ENCODE measurements at regions not wholly inside any gene's neighbourhood (a gene's known extent, or its start where the extent isn't known, plus 50 kb on each side); places are given as distances from the start of the nearest gene placed in this dataset.
"Not testable (repeated sequence)": the region's sequence is repeated elsewhere in the genome, so short reads cannot be mapped to it uniquely, and the experiment has no call there.

DNA sequence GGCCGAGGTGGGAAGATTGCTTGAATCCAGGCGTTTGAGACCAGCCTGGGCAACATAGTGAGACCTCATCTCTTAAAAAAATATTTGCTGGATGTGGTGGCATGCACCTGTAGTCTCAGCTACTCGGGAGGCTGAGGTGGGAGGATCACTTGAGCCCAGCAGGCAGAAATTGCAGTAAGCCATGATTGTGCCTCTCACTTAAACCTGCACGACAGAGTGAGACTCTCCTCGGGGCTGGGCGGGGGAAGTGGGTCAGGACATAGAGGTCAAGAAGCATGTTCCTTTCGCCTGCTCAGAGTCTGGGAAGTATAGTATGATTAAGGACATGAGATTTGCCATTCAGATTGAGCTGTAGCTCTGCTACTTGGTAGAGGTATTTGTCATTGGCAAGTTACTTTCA is 52.3 kb downstream of the SEPTIN7 start:
- not testable (repeated sequence) for DNase-seq, ATAC-seq, H3K9me3 Mint-ChIP-seq, H3K4me3 Mint-ChIP-seq, H3K27me3 Mint-ChIP-seq
- Mint-ChIP-seq H3K4me1 (peaks cover 32% of the 10 kb centered on the region), H3K27ac (peak overlapping the region in 1 of 2 donors; percentile 83)

DNA sequence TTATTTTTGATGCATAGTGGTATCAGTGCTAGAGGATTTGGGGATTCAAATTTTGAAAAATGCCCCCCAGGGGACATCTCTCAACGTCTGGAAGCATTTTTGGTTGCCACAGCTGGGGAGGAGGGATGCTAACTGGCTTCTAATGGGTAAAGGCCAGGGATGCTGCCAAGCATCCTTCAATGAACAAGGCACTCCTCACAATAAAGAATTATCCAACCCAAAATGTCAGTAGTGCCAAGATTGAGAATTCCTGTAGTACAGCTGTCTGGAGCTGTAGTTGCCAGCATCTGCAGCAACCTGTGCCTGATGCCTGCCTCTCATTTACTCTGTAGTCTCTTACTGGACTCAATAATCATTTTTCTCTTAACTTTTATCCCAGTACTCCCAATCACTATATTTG is 53.5 kb downstream of the SEPTIN7 start:
- Mint-ChIP-seq H3K27ac (no peak overlapping the region), H3K27me3 (no peaks in the 10 kb centered on the region), H3K4me1 (peaks cover 34% of the 10 kb centered on the region), H3K9me3 (no peaks in the 10 kb centered on the region), H3K4me3 (no peak overlapping the region)
- no peak for ATAC-seq
- DNase-seq = no peak

DNA sequence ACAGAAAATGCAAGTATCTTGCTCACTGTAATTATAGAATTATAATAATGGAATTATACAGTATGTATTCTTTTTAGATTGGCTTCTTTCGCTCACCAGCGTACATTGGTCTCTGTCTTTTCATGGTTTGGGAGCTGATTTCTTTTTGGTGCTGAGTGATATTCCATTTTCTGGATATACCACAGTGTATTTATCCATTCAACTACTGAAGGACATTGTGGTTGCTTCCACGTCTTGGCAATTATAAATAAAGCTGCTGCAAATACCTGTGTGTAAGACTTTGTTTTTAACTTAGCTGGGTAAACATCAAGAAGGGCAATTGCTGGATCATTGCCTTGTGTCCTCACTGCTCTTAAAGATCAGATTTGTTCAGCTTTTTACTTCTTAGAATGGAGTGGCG is 55.3 kb downstream of the SEPTIN7 start:
- Mint-ChIP-seq H3K9me3 (no peaks in the 10 kb centered on the region), H3K27ac (no peak overlapping the region), H3K4me3 (no peak overlapping the region), H3K27me3 (no peaks in the 10 kb centered on the region), H3K4me1 (peaks cover 38% of the 10 kb centered on the region)
- DNase-seq (no peak), ATAC-seq (no peak)

DNA sequence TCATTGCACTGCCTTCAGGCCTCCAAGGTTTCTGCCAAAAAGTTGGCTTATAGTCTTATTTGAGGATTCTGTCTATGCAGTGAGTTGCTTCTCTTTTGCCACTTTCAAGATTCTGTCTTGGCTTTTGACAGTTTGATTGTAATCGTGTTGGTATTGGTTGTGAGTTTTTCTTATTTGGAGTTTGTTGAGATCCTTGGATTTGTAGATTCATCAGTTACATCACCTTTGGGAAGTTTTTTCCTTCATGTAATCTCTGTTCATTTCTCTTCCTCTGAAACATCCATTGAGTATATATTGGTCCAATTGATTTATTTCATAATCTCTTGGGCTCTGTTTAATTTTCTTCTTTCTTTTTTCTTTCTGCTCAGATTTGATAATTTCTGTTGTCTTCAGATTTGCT is 59.8 kb downstream of the SEPTIN7 start:
- peaks cover 38% of the 10 kb centered on the region for H3K4me1 Mint-ChIP-seq
- no peak for ATAC-seq
- no peak overlapping the region for H3K4me3 Mint-ChIP-seq
- no peak overlapping the region for H3K27ac Mint-ChIP-seq
- no peaks in the 10 kb centered on the region for H3K9me3 Mint-ChIP-seq
- DNase-seq = no peak
- no peaks in the 10 kb centered on the region for H3K27me3 Mint-ChIP-seq

DNA sequence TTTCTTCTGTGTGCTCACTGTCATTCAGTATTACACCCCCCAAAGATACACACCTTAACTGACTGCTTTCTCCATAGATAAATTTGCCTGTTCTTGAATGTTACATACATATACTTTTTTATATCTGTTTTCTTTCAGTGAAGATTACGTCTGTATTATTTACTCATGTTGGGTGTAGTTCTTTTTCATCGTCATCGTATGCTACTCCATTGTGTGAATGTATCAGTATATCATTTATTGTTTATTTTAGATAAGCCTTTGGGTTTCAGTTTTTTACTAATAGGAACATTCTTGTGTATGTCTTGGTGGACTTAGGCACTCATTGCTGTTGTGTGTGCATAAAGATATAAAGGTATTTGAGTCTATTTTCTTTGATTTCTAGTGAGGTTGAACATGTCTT is 64.4 kb downstream of the SEPTIN7 start:
- Mint-ChIP-seq H3K27ac (no peak overlapping the region), H3K4me3 (no peak overlapping the region), H3K27me3 (no peaks in the 10 kb centered on the region), H3K4me1 (peaks cover 33% of the 10 kb centered on the region), H3K9me3 (no peaks in the 10 kb centered on the region)
- no peak for ATAC-seq
- DNase-seq = no peak

DNA sequence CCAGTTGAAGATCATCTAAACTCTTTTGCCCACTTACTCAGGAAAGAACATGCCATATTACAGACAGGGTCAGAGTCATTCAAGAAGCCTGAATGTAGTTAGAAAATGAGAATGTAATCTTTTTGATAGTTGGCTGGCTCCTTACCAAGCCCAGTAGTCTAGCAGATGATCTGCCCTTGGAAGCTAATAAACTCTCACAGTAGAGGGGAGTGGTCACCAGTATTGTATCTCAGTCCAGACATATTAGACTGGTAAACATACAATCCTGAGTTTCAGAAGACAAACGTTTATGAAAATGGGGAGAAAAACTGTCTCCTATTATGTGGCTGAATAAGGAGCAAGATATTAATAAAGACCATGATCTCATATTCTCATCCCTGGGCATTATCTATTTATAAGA is 65.3 kb downstream of the SEPTIN7 start:
- no peak for ATAC-seq
- Mint-ChIP-seq H3K9me3 (no peaks in the 10 kb centered on the region), H3K27ac (no peak overlapping the region), H3K4me3 (no peak overlapping the region), H3K4me1 (peaks cover 28% of the 10 kb centered on the region), H3K27me3 (no peaks in the 10 kb centered on the region)
- DNase-seq = no peak

DNA sequence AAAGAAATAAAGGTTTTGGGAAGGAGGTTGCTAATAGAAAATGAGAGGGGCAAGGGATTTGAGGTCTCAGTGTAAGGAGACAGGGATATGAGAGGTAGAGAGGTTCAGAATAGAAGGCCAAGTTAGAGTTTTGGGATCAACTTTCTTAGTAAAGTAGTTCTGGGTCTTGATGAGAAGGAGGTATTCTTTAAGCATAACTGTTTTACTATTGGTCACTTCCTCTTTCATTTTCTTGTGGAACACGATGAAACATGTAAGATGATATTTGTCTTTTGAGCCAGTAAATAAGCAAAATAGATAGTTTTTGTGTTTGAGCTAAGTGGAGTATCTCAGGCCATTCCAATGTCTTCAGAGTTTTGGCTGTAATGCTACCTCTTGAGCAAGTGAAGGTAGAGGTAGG is 68.3 kb downstream of the SEPTIN7 start:
- not testable (repeated sequence) for H3K4me3 Mint-ChIP-seq, H3K27ac Mint-ChIP-seq, H3K27me3 Mint-ChIP-seq, ATAC-seq, DNase-seq, H3K9me3 Mint-ChIP-seq
- H3K4me1 Mint-ChIP-seq = peaks cover 23% of the 10 kb centered on the region

DNA sequence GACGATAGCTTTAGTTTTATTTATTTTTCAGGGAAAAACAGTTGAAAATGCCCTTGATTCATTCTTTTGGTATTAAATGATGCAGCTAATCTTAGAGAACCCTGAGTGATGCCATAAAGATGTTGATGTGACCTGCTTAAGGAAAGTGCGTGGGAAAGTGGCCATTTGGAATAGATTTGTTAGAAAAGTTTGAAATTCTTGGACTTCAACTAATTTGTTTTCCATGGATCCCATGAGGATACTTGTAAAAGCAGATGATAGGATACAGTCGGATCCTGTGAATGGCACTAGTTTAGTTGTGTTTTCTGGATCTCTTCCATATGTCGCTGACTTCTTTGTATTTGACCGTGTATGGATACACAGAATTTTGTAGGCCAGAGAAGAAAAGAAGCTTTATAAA is 69.0 kb downstream of the SEPTIN7 start:
- DNase-seq (no peak), ATAC-seq (no peak)
- Mint-ChIP-seq H3K27me3 (no peaks in the 10 kb centered on the region), H3K9me3 (no peaks in the 10 kb centered on the region), H3K4me1 (peaks cover 23% of the 10 kb centered on the region), H3K27ac (peak overlapping the region in 1 of 2 donors; percentile 10), H3K4me3 (no peak overlapping the region)

DNA sequence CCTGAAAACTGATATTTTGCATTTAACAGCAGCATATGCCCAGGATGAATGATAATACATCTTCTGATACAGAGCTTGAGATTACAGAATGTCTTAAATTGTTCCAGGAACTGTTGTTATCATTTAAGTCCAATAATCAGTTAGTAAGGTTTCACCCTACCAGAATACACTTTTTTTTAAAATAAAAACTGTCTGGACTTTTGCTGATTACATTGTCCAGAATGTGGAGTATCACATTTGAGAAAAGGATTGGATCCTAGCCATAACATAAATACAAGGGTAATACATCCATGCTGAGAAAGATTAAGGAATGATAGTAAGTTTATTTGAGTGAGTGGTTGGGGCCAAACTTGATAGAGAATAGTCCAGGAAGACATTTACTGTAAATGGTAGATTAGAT is 71.0 kb downstream of the SEPTIN7 start:
- no peak for ATAC-seq
- Mint-ChIP-seq H3K4me3 (no peak overlapping the region), H3K9me3 (no peaks in the 10 kb centered on the region), H3K4me1 (peaks cover 23% of the 10 kb centered on the region), H3K27ac (no peak overlapping the region), H3K27me3 (no peaks in the 10 kb centered on the region)
- DNase-seq = no peak

DNA sequence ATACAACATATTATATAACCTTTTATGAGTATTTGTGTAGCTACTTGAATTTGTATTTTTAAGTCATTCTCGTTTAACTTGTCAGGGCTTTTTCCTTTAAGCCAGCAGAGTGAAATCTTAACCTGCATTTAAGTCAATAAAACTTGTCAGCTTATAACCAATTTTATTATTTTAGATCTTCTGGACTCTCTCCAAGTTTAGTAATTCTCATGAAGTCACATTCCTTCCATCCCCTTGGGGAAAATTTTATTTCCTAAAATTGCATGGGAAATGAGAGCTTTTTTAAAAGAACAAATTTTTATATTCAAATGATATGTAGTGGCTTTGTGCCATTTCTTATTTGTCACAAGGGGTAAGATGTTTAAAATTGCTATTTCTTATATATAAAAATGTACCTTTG is 74.0 kb downstream of the SEPTIN7 start:
- H3K4me3 Mint-ChIP-seq = no peak overlapping the region
- H3K4me1 Mint-ChIP-seq = peaks cover 8% of the 10 kb centered on the region
- no peak for ATAC-seq
- no peak for DNase-seq
- no peaks in the 10 kb centered on the region for H3K9me3 Mint-ChIP-seq
- no peaks in the 10 kb centered on the region for H3K27me3 Mint-ChIP-seq
- no peak overlapping the region for H3K27ac Mint-ChIP-seq

DNA sequence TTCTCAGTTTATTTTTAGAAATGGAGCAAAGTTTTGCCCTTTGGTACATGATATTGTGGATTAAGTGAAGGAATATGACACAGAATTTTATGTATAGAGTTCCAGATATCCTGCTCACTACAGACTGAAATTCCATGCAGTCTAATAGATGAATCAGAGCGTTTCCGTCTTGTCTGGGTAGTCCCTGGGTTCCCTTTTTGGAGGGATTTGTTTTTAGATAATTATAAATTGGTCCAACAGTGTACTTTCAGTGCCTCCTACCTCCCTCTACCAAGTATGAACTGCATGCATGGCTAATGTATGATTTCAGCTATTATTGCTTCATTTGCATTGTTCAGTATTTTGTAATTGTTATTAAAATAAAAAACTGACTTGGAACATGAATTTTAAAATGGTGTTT is 74.4 kb downstream of the SEPTIN7 start:
- no peak for ATAC-seq
- DNase-seq = no peak
- Mint-ChIP-seq H3K4me1 (peaks cover 4% of the 10 kb centered on the region), H3K27me3 (no peaks in the 10 kb centered on the region), H3K4me3 (no peak overlapping the region), H3K9me3 (no peaks in the 10 kb centered on the region), H3K27ac (no peak overlapping the region)

DNA sequence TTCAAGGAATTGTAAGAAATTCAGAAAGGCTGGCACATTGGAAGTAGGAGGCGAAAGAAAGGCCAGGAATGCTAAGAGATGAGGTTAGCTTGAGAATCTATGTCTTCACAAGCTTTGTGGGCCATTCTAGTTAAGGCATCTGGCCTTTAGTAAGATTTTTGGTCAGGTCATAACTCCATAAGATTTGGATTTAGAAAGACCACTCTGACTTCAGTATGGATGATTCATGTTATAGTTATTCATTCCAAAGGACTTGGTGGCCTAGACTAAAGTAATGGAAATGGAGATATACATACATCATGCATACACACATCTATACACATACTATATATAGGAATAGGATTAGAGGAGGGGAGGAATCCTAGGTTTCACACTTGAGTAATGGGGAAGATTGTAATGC is 77.5 kb downstream of the SEPTIN7 start:
- H3K4me3 Mint-ChIP-seq = no peak overlapping the region
- no peaks in the 10 kb centered on the region for H3K9me3 Mint-ChIP-seq
- H3K27ac Mint-ChIP-seq = peak overlapping the region in 1 of 2 donors; percentile 83
- no peaks in the 10 kb centered on the region for H3K27me3 Mint-ChIP-seq
- no peak for DNase-seq
- H3K4me1 Mint-ChIP-seq = no peaks in the 10 kb centered on the region
- ATAC-seq = no peak

DNA sequence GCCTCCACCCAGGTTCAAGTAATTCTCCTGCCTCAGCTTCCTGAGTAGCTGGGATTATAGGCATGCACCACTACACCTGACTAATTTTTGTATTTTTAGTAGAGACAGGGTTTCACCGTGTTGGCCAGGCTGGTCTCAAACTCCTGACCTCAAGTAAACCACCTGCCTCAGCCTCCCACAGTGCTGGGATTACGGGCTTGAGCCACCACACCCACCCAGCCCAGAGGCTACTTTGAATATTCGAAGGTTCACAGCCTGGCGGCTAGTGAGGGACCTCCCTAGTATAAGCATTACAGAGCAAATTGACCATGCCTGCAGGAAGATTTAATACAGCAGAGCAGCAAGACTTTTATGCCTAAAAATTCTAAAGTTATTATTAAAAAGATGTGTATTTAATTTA is 86.6 kb downstream of the SEPTIN7 start:
- not testable (repeated sequence) for H3K4me1 Mint-ChIP-seq, H3K27ac Mint-ChIP-seq, H3K9me3 Mint-ChIP-seq, H3K27me3 Mint-ChIP-seq, H3K4me3 Mint-ChIP-seq, ATAC-seq, DNase-seq

DNA sequence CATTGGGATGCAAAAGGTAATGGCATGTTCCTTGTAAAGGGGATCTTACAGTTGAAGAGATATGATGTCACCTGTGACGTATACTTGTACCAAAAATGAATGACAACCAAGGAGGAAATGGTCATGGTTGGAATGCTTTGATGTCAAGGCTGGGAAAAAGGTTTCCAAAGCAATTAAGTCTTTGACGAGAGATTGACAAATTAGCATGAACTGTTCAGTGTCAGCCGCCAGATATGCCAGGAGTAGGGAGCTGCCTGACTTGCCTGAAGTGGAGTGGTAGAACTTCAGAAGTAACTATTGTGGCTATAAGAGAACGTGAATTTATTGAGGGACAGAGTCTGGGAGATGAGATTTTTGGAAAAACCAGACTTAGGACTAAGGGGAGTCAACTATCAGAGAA is 88.1 kb downstream of the SEPTIN7 start:
- ATAC-seq = no peak
- Mint-ChIP-seq H3K4me1 (peaks cover 17% of the 10 kb centered on the region), H3K9me3 (no peaks in the 10 kb centered on the region), H3K27me3 (no peaks in the 10 kb centered on the region), H3K27ac (no peak overlapping the region), H3K4me3 (no peak overlapping the region)
- no peak for DNase-seq

DNA sequence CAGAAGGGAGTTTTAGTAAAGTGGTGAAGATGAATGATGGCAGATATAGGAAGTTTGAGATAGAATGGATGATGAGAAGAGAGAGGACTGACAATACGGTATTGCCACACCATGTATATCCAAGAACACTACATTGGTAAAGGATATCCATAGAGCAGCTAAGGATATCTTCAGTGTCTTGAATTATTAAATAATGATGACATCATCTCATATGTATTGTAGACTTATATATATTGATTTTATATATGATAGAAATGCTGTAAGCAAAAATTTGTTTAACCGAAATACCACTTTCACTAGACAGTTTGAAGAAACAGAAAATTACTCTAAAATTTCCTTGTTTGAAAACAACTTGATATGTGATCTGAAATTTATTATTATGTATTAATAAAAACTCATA is 89.0 kb downstream of the SEPTIN7 start:
- DNase-seq = no peak
- Mint-ChIP-seq H3K4me1 (peaks cover 23% of the 10 kb centered on the region), H3K4me3 (no peak overlapping the region), H3K27ac (no peak overlapping the region), H3K27me3 (no peaks in the 10 kb centered on the region), H3K9me3 (no peaks in the 10 kb centered on the region)
- ATAC-seq = no peak

DNA sequence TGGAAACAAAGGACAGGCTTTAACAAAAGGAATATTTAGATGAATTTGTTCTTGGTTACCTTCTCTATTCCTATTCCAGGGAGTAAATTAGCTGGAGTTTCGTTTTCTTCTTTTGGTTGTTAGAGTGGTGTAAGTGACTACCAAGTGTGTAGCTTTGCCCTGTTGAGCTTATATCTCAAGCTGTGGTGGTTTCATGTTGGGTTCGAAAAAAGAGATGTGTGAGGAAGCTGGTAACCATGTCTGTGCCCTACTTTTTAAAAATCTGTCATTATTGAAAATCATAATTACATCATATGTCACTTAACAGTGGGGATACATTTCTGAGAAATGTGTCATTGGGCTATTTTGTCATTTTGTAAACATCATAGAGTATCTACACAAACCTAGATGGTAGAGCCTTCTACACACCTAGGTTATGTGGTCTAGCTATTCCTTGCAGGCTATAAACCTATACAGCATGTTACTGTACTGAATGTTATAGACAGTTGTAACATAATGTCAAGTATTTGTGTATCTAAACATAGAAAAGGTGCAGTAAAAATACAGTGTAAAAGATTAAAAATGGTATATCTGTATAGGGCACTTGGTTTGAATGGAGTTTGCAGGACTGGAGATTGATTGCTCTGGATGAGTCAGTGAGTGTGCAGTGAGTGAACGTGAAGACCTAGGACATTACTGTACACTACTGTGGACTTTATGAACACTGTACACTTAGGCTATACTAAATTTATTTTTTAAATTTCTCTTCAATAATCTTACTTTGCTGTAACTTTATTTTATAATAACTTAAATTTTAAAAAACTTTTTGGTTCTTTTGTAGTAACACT is 90.4 kb downstream of the SEPTIN7 start:
- DNase-seq = no peak
- ATAC-seq = no peak
- H3K9me3 Mint-ChIP-seq = no peaks in the 10 kb centered on the region
- peak overlapping the region; percentile 3 to 28 for H3K27ac Mint-ChIP-seq
- peaks cover 31% of the 10 kb centered on the region for H3K4me1 Mint-ChIP-seq
- no peak overlapping the region for H3K4me3 Mint-ChIP-seq
- no peaks in the 10 kb centered on the region for H3K27me3 Mint-ChIP-seq

DNA sequence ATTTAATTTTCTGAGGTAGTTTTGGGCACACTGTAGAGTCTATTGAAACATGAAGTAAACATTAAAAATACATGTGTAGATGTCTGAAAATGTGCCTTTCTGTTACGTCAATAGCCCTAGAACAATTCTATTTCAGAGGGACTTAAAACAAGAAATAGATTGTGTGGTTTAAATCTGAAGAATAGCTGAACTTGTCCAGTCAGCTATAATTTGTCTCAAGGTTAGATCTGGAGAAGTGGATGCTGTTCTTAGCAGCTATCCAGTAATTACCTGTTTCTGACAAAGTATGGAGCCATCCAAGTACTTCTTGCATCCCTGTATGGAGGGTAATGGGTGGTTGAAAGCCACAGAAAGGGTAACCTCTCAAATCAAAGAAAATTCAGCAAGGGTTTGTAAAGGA is 92.8 kb downstream of the SEPTIN7 start:
- Mint-ChIP-seq H3K4me3 (no peak overlapping the region), H3K9me3 (no peaks in the 10 kb centered on the region), H3K4me1 (peaks cover 31% of the 10 kb centered on the region), H3K27ac (no peak overlapping the region), H3K27me3 (no peaks in the 10 kb centered on the region)
- no peak for ATAC-seq
- no peak for DNase-seq
